H9 (cell line): ENCODE measurements at regions not wholly inside any gene's neighbourhood (a gene's known extent, or its start where the extent isn't known, plus 50 kb on each side); places are given as distances from the start of the nearest gene placed in this dataset.

Experiments used
- DNase-seq: peaks from one replicate; pipeline ENCODE4 v3.0.0-alpha.2; 2017
- H2AFZ ChIP-seq: one replicate; pipeline ENCODE4 v1.6.1; 2013; ENCODE audit warnings: mild to moderate bottlenecking, low read length, control low read depth, moderate library complexity
- H2AK5ac ChIP-seq: 2 replicates; pipeline ENCODE4 v1.6.1; 2013; ENCODE audit warnings: low read length, control low read depth, mixed read lengths; ENCODE audit not compliant: insufficient read length
- H2BK120ac ChIP-seq: one replicate; pipeline ENCODE4 v1.6.1; 2013; ENCODE audit warnings: low read depth, mild to moderate bottlenecking, low read length, control low read depth, inconsistent platforms; ENCODE audit not compliant: poor library complexity, severe bottlenecking
- H2BK12ac ChIP-seq: 2 replicates; pipeline ENCODE4 v1.6.1; 2013; ENCODE audit warnings: low read length, control low read depth, mixed read lengths, low read depth; ENCODE audit not compliant: insufficient read length
- H2BK15ac ChIP-seq: 2 replicates; pipeline ENCODE4 v1.6.1; 2013; ENCODE audit warnings: low read depth, low read length, control low read depth
- H2BK20ac ChIP-seq: one replicate; pipeline ENCODE4 v1.6.1; 2013; ENCODE audit warnings: low read depth, mild to moderate bottlenecking, low read length, control low read depth, inconsistent platforms; ENCODE audit not compliant: poor library complexity, severe bottlenecking
- H2BK5ac ChIP-seq: 2 replicates; pipeline ENCODE4 v1.6.1; 2013; ENCODE audit warnings: low read length, control low read depth, mixed read lengths; ENCODE audit not compliant: insufficient read length
- H3K14ac ChIP-seq: 2 replicates; pipeline ENCODE4 v1.6.1; 2013; ENCODE audit warnings: low read length, control low read depth; ENCODE audit not compliant: insufficient read depth
- H3K18ac ChIP-seq: 2 replicates; pipeline ENCODE4 v1.6.1; 2013; ENCODE audit warnings: low read depth, mild to moderate bottlenecking, mixed read lengths, low read length, control low read depth; ENCODE audit not compliant: insufficient read length
- H3K23ac ChIP-seq: 2 replicates; pipeline ENCODE4 v1.6.1; 2013; ENCODE audit warnings: low read length, control low read depth, mixed read lengths, low read depth; ENCODE audit not compliant: insufficient read length
- H3K23me2 ChIP-seq: 2 replicates; pipeline ENCODE4 v1.6.1; 2013; ENCODE audit warnings: low read depth, mild to moderate bottlenecking, mixed read lengths, low read length, control low read depth; ENCODE audit not compliant: insufficient read length, poor library complexity, severe bottlenecking
- H3K27ac ChIP-seq: 2 replicates; pipeline ENCODE4 v1.5.1; 2013; ENCODE audit warnings: low read length, control low read depth, mixed read lengths, low read depth; ENCODE audit not compliant: insufficient read length
- H3K27me3 ChIP-seq: 2 replicates; pipeline ENCODE4 v1.6.1; 2013; ENCODE audit warnings: low read length, control low read depth, inconsistent platforms; ENCODE audit not compliant: insufficient read depth
- H3K4ac ChIP-seq: 2 replicates; pipeline ENCODE4 v1.6.1; 2013; ENCODE audit warnings: low read depth, mild to moderate bottlenecking, control low read depth, inconsistent platforms, low read length, moderate library complexity
- H3K4me1 ChIP-seq: 2 replicates; pipeline ENCODE4 v1.6.1; 2013; ENCODE audit warnings: low read length, control low read depth, inconsistent platforms; ENCODE audit not compliant: insufficient read depth
- H3K4me2 ChIP-seq: 2 replicates; pipeline ENCODE4 v1.6.1; 2013; ENCODE audit warnings: low read length, control low read depth, mixed read lengths; ENCODE audit not compliant: insufficient read length, insufficient read depth
- H3K56ac ChIP-seq: 2 replicates; pipeline ENCODE4 v1.6.1; 2013; ENCODE audit warnings: low read depth, mild to moderate bottlenecking, mixed read lengths, low read length, control low read depth; ENCODE audit not compliant: insufficient read length
- H3K79me1 ChIP-seq: 2 replicates; pipeline ENCODE4 v1.6.1; 2013; ENCODE audit warnings: low read depth, mild to moderate bottlenecking, moderate library complexity, low read length, control low read depth, inconsistent platforms; ENCODE audit not compliant: insufficient read depth, poor library complexity, severe bottlenecking
- H3K79me2 ChIP-seq: 2 replicates; pipeline ENCODE4 v1.6.1; 2013; ENCODE audit warnings: low read length, control low read depth, inconsistent platforms; ENCODE audit not compliant: insufficient read depth
- H3K9ac ChIP-seq: 2 replicates; pipeline ENCODE4 v1.6.1; 2013; ENCODE audit warnings: low read length, control low read depth, mixed read lengths; ENCODE audit not compliant: insufficient read length; ENCODE audit errors: extremely low read depth
- H3K9me3 ChIP-seq: one replicate; pipeline ENCODE4 v1.6.1; 2013; ENCODE audit warnings: low read depth, low read length, inconsistent platforms; ENCODE audit not compliant: control insufficient read depth
- H3T11ph ChIP-seq: one replicate; pipeline ENCODE4 v1.6.1; 2013; ENCODE audit warnings: mild to moderate bottlenecking, low read length, control low read depth, inconsistent platforms
- H4K20me1 ChIP-seq: one replicate; pipeline ENCODE4 v1.6.1; 2013; ENCODE audit not compliant: control insufficient read depth, insufficient read length, insufficient read depth
- H4K5ac ChIP-seq: 2 replicates; pipeline ENCODE4 v1.6.1; 2013; ENCODE audit warnings: low read depth, mild to moderate bottlenecking, mixed read lengths, low read length, control low read depth; ENCODE audit not compliant: insufficient read length
- H4K8ac ChIP-seq: replicated peaks from 2 replicates; pipeline ENCODE4 v1.6.1; 2013; ENCODE audit warnings: low read length, control low read depth, mixed read lengths, low read depth; ENCODE audit not compliant: insufficient read length
- H4K91ac ChIP-seq: 2 replicates; pipeline ENCODE4 v1.6.1; 2013; ENCODE audit warnings: low read depth, mild to moderate bottlenecking, moderate library complexity, mixed read lengths, low read length, control low read depth; ENCODE audit not compliant: insufficient read length
- H3K27ac Mint-ChIP-seq, 3 experiments: 2 replicates in 2 of 3; 3 replicates in 1 of 3; pipeline ENCODE4 v1.8.0; 2020 to 2021; ENCODE audit warnings: mixed read lengths in 3 of 3, mild to moderate bottlenecking in 1 of 3, moderate library complexity in 1 of 3
- H3K27me3 Mint-ChIP-seq: 2 replicates; pipeline ENCODE4 v1.8.0; 2021; ENCODE audit warnings: low read depth, mild to moderate bottlenecking, moderate library complexity, mixed read lengths
- H3K36me3 Mint-ChIP-seq, 3 experiments: 2 replicates in 2 of 3; 3 replicates in 1 of 3; pipeline ENCODE4 v1.8.0; 2020 to 2021; ENCODE audit warnings: low read depth in 3 of 3, mixed read lengths in 3 of 3; ENCODE audit not compliant: insufficient read depth in 1 of 3
- H3K4me1 Mint-ChIP-seq, 2 experiments: 2 replicates each; pipeline ENCODE4 v1.8.0; 2020; ENCODE audit warnings: mixed read lengths in 2 of 2
- H3K4me3 Mint-ChIP-seq, 2 experiments: 2 replicates in 1 of 2; 3 replicates in 1 of 2; pipeline ENCODE4 v1.8.0; 2020 to 2021; ENCODE audit warnings: mild to moderate bottlenecking in 2 of 2, mixed read lengths in 2 of 2, moderate library complexity in 1 of 2
- H3K9me3 Mint-ChIP-seq, 2 experiments: 2 replicates in 1 of 2; 3 replicates in 1 of 2; pipeline ENCODE4 v1.8.0; 2020; ENCODE audit warnings: mild to moderate bottlenecking in 2 of 2, mixed read lengths in 2 of 2, moderate library complexity in 1 of 2
- WGBS: extraction: QIAGEN DNeasy Blood & Tissue Kit; methylation state at CpG from one replicate; pipeline ENCODE4 v1.1.7; 2013; ENCODE audit warnings: missing lambda C conversion rate, low lambda C conversion rate, mixed read lengths; ENCODE audit not compliant: insufficient read length; ENCODE audit errors: extremely low coverage; 5-methylcytosine and 5-hydroxymethylcytosine counted together
- TF ChIP-seq, protein P1 (sequence below): fragments of 200-600 bp; sonication (generic); conservative IDR thresholded peaks from 3 replicates; pipeline ENCODE4 v1.8.0; 2021; ENCODE audit warnings: antibody characterized with exemption, mild to moderate bottlenecking

- no peak overlapping the region for H2BK120ac ChIP-seq
- H3K9ac ChIP-seq, result no peak overlapping the region
- H3K4me2 ChIP-seq, result no peak overlapping the region
- no peaks in the 10 kb centered on the region for H3K79me1 ChIP-seq
- no peak overlapping the region for H2BK5ac ChIP-seq
- no peak overlapping the region for H2AK5ac ChIP-seq
- H2BK12ac ChIP-seq, result no peak overlapping the region
- no peak overlapping the region for H3T11ph ChIP-seq
- no peak overlapping the region for H3K56ac ChIP-seq
- H2BK15ac ChIP-seq, result no peak overlapping the region
- no peak overlapping the region for H3K4ac ChIP-seq
- H3K9me3 ChIP-seq, result no peaks in the 10 kb centered on the region
- TF ChIP-seq, protein P1, sequence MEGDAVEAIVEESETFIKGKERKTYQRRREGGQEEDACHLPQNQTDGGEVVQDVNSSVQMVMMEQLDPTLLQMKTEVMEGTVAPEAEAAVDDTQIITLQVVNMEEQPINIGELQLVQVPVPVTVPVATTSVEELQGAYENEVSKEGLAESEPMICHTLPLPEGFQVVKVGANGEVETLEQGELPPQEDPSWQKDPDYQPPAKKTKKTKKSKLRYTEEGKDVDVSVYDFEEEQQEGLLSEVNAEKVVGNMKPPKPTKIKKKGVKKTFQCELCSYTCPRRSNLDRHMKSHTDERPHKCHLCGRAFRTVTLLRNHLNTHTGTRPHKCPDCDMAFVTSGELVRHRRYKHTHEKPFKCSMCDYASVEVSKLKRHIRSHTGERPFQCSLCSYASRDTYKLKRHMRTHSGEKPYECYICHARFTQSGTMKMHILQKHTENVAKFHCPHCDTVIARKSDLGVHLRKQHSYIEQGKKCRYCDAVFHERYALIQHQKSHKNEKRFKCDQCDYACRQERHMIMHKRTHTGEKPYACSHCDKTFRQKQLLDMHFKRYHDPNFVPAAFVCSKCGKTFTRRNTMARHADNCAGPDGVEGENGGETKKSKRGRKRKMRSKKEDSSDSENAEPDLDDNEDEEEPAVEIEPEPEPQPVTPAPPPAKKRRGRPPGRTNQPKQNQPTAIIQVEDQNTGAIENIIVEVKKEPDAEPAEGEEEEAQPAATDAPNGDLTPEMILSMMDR, result no peak
- H3K23me2 ChIP-seq, result no peaks in the 10 kb centered on the region
- Mint-ChIP-seq H3K27me3 (no peaks in the 10 kb centered on the region), H3K9me3 (no peaks in the 10 kb centered on the region), H3K36me3 (peaks cover 0 to 3% (median 2%) of the 10 kb centered on the region in 3 experiments; a peak in 4 of 7 replicates), H3K27ac (no peak overlapping the region), H3K4me1 (peaks cover 28 to 43% of the 10 kb centered on the region in 2 experiments), H3K4me3 (no peak overlapping the region)
- H3K4me1 ChIP-seq, result peaks cover 11% of the 10 kb centered on the region; the same call in 1 of the 2 replicates
- H3K14ac ChIP-seq, result no peak overlapping the region
- DNase-seq, result no peak
- H3K18ac ChIP-seq, result no peak overlapping the region
- H4K8ac ChIP-seq, result no peak overlapping the region
- WGBS, result no CpG with 5 or more reads among the region's 4 CpGs
- H3K23ac ChIP-seq, result no peak overlapping the region
- H3K27ac ChIP-seq, result no peak overlapping the region
- no peaks in the 10 kb centered on the region for H3K79me2 ChIP-seq
- H2AFZ ChIP-seq, result no peak overlapping the region
- no peak overlapping the region for H4K5ac ChIP-seq
- no peak overlapping the region for H4K91ac ChIP-seq
- no peaks in the 10 kb centered on the region for H4K20me1 ChIP-seq
- no peak overlapping the region for H2BK20ac ChIP-seq
- no peaks in the 10 kb centered on the region for H3K27me3 ChIP-seq
These were observed 76.8 kb upstream of the PELI1 start for GRCh38 chr2:64220894-64221617.
